Neural cell (in vitro differentiated cells): ENCODE measurements at regions not wholly inside any gene's neighbourhood (a gene's known extent, or its start where the extent isn't known, plus 50 kb on each side); places are given as distances from the start of the nearest gene placed in this dataset.

Experiments used
- H2AFZ ChIP-seq: fragments of 200-600, 300-800 bp; sonication (generic), shearing (Covaris generic); 2 replicates; pipeline ENCODE4 v1.6.0; 2014; ENCODE audit warnings: low read depth, mild to moderate bottlenecking, antibody characterized with exemption, low read length, moderate library complexity
- H3F3A ChIP-seq: fragments of 200-600 bp; shearing (Covaris generic); 2 replicates; pipeline ENCODE4 v1.6.1; 2016; ENCODE audit warnings: mild to moderate bottlenecking, moderate library complexity, mixed read lengths, antibody characterized with exemption, low read length; ENCODE audit not compliant: insufficient read depth, poor library complexity, severe bottlenecking
- H3K27ac ChIP-seq: fragments of 200-600, 300-800 bp; sonication (generic), shearing (Covaris generic); 2 replicates; pipeline ENCODE4 v1.5.1; 2014; ENCODE audit warnings: mild to moderate bottlenecking, low read length, moderate library complexity
- H3K27me3 ChIP-seq: fragments of 300-800, 200-600 bp; sonication (generic), shearing (Covaris generic); 2 replicates; pipeline ENCODE4 v1.6.0; 2014; ENCODE audit warnings: mild to moderate bottlenecking, low read depth, low read length, moderate library complexity; ENCODE audit not compliant: insufficient read depth
- H3K36me3 ChIP-seq: fragments of 300-800, 200-600 bp; sonication (generic), shearing (Covaris generic); 2 replicates; pipeline ENCODE4 v1.5.1; 2014; ENCODE audit warnings: mild to moderate bottlenecking, antibody characterized with exemption, low read length, moderate library complexity; ENCODE audit not compliant: insufficient read depth
- H3K4me2 ChIP-seq: fragments of 300-800, 200-600 bp; sonication (generic), shearing (Covaris generic); 2 replicates; pipeline ENCODE4 v1.6.0; 2014; ENCODE audit warnings: mild to moderate bottlenecking, low read length
- H3K4me3 ChIP-seq: fragments of 300-800, 200-600 bp; sonication (generic), shearing (Covaris generic); 2 replicates; pipeline ENCODE4 v1.5.1; 2014; ENCODE audit warnings: mild to moderate bottlenecking, low read length, moderate library complexity
- H3K79me2 ChIP-seq: fragments of 200-600 bp; shearing (Covaris generic); replicated peaks from 2 replicates; pipeline ENCODE4 v1.6.0; 2014; ENCODE audit warnings: mild to moderate bottlenecking, low read length, moderate library complexity; ENCODE audit not compliant: insufficient read depth
- H3K9ac ChIP-seq: fragments of 300-800, 200-600 bp; sonication (generic), shearing (Covaris generic); 2 replicates; pipeline ENCODE4 v1.6.1; 2016; ENCODE audit warnings: mild to moderate bottlenecking, low read length, mixed read lengths
- H3K9me2 ChIP-seq: fragments of 200-600 bp; shearing (Covaris generic); 2 replicates; pipeline ENCODE4 v1.6.1; 2016; ENCODE audit warnings: mild to moderate bottlenecking, low read length, mixed read lengths; ENCODE audit not compliant: insufficient read depth
- H3K9me3 ChIP-seq: fragments of 200-600, 300-800 bp; sonication (generic), shearing (Covaris generic); 2 replicates; pipeline ENCODE4 v1.6.1; 2016; ENCODE audit warnings: mild to moderate bottlenecking, mixed run types, low read length, moderate library complexity, mixed read lengths
- H4K20me1 ChIP-seq: fragments of 200-600 bp; shearing (Covaris generic); 2 replicates; pipeline ENCODE4 v1.6.1; 2016; ENCODE audit warnings: mild to moderate bottlenecking, mixed run types; ENCODE audit not compliant: insufficient read depth
- CTCF ChIP-seq: fragments of 450-650 bp; IDR thresholded peaks from 2 replicates; pipeline ENCODE4 v1.5.1; 2014; ENCODE audit warnings: antibody characterized with exemption, mild to moderate bottlenecking, moderate library complexity; ENCODE audit not compliant: poor library complexity, severe bottlenecking
- EP300 ChIP-seq: fragments of 450-650 bp; conservative IDR thresholded peaks from 2 replicates; pipeline ENCODE4 v1.6.1; 2014; ENCODE audit warnings: antibody characterized with exemption, mild to moderate bottlenecking, moderate library complexity; ENCODE audit not compliant: poor library complexity, severe bottlenecking
- EZH2 ChIP-seq: fragments of 200-600, 300-800 bp; shearing (Covaris generic), sonication (generic); IDR thresholded peaks from 2 replicates; pipeline ENCODE4 v1.6.1; 2014; ENCODE audit warnings: antibody characterized with exemption, low read length, borderline replicate concordance, mild to moderate bottlenecking; ENCODE audit not compliant: insufficient read depth, poor library complexity, severe bottlenecking
- MXI1 ChIP-seq: fragments of 450-650 bp; conservative IDR thresholded peaks from 2 replicates; pipeline ENCODE4 v1.6.1; 2014; ENCODE audit warnings: antibody characterized with exemption, mild to moderate bottlenecking; ENCODE audit not compliant: poor library complexity, severe bottlenecking
- POLR2AphosphoS5 ChIP-seq: IDR thresholded peaks from 2 replicates; pipeline ENCODE4 v1.6.1; 2012
- RAD21 ChIP-seq: fragments of 450-650 bp; conservative IDR thresholded peaks from 2 replicates; pipeline ENCODE4 v1.6.1; 2014; ENCODE audit warnings: antibody characterized with exemption, mild to moderate bottlenecking, moderate library complexity
- SMC3 ChIP-seq: fragments of 450-650 bp; conservative IDR thresholded peaks from 2 replicates; pipeline ENCODE4 v1.6.1; 2014; ENCODE audit warnings: antibody characterized with exemption, mild to moderate bottlenecking, moderate library complexity; ENCODE audit not compliant: poor library complexity
- TAF1 ChIP-seq: IDR thresholded peaks from 2 replicates; pipeline ENCODE4 v1.6.1; 2012; ENCODE audit warnings: low read depth
- TF ChIP-seq, protein P1 (sequence below): IDR thresholded peaks from 2 replicates; pipeline ENCODE4 v1.6.1; 2012; ENCODE audit warnings: borderline replicate concordance

DNA sequence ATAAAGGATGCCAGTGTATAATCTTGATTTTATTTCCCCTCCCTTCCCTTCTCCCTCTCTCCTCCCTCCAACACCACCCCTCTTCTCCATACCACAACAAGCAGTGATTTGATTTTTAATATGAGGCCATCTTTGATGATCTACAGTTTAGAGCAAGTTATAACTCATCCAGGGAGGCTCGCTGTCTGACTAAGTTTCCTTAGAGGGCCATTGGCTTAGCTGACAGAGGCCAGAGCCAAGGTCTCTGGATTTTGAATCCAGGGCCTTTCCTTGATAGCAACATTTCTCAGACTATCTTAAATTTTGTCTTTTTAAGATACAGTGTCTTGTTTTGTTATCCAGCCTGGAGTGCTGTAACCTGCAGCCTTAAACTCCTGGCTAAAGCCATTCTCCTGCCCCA lies 431.0 kb upstream of the USP24 start:
- H3K27ac ChIP-seq: no peak overlapping the region
- no peaks in the 10 kb centered on the region for H3F3A ChIP-seq
- H3K4me3 ChIP-seq: no peak overlapping the region
- no peak overlapping the region for H2AFZ ChIP-seq
- no peaks in the 10 kb centered on the region for H3K9me2 ChIP-seq
- no peak for TF ChIP-seq POLR2AphosphoS5
- no peak overlapping the region for H3K4me2 ChIP-seq
- no peaks in the 10 kb centered on the region for H3K36me3 ChIP-seq
- H3K79me2 ChIP-seq: no peaks in the 10 kb centered on the region
- H4K20me1 ChIP-seq: no peaks in the 10 kb centered on the region
- H3K9ac ChIP-seq: no peak overlapping the region
- H3K9me3 ChIP-seq: no peaks in the 10 kb centered on the region
- H3K27me3 ChIP-seq: no peaks in the 10 kb centered on the region

GRCh38 chr1:55645270-55645669 lies 430.1 kb upstream of the USP24 start:
- no peaks in the 10 kb centered on the region for H3K9me2 ChIP-seq
- H3F3A ChIP-seq: no peaks in the 10 kb centered on the region
- H3K36me3 ChIP-seq: no peaks in the 10 kb centered on the region
- H3K27me3 ChIP-seq: no peaks in the 10 kb centered on the region
- H3K4me3 ChIP-seq: no peak overlapping the region
- TF ChIP-seq TAF1: no peak
- no peak for TF ChIP-seq EP300
- no peak for TF ChIP-seq RAD21
- no peak for TF ChIP-seq MXI1
- no peak for TF ChIP-seq POLR2AphosphoS5
- TF ChIP-seq EZH2: no peak
- TF ChIP-seq, protein P1, sequence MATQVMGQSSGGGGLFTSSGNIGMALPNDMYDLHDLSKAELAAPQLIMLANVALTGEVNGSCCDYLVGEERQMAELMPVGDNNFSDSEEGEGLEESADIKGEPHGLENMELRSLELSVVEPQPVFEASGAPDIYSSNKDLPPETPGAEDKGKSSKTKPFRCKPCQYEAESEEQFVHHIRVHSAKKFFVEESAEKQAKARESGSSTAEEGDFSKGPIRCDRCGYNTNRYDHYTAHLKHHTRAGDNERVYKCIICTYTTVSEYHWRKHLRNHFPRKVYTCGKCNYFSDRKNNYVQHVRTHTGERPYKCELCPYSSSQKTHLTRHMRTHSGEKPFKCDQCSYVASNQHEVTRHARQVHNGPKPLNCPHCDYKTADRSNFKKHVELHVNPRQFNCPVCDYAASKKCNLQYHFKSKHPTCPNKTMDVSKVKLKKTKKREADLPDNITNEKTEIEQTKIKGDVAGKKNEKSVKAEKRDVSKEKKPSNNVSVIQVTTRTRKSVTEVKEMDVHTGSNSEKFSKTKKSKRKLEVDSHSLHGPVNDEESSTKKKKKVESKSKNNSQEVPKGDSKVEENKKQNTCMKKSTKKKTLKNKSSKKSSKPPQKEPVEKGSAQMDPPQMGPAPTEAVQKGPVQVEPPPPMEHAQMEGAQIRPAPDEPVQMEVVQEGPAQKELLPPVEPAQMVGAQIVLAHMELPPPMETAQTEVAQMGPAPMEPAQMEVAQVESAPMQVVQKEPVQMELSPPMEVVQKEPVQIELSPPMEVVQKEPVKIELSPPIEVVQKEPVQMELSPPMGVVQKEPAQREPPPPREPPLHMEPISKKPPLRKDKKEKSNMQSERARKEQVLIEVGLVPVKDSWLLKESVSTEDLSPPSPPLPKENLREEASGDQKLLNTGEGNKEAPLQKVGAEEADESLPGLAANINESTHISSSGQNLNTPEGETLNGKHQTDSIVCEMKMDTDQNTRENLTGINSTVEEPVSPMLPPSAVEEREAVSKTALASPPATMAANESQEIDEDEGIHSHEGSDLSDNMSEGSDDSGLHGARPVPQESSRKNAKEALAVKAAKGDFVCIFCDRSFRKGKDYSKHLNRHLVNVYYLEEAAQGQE: no peak
- no peak for TF ChIP-seq CTCF
- no peak for TF ChIP-seq SMC3
- no peak overlapping the region for H3K27ac ChIP-seq
- H3K9me3 ChIP-seq: no peaks in the 10 kb centered on the region
- H3K9ac ChIP-seq: no peak overlapping the region
- no peak overlapping the region for H2AFZ ChIP-seq
- H3K4me2 ChIP-seq: no peak overlapping the region
- no peaks in the 10 kb centered on the region for H4K20me1 ChIP-seq
- no peaks in the 10 kb centered on the region for H3K79me2 ChIP-seq

DNA sequence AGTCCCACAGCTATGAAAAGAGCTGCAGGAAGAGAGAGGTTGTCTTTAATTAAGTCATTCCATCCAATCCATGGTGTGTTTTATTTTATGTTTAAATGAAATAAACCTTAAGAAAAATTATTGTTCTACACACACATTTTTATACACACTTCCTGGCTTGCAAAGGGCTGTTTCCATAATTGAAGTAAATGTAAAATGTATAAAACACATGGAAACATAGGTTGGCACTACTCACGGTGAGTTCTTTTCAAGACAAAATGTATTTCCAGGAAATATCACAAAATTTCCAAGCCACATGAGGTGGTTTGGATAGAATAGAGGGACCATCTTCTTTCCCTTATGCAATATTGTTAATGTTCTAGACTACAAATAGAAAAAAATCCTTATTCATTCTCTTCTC lies 426.8 kb upstream of the USP24 start:
- H3K9ac ChIP-seq: no peak overlapping the region
- H4K20me1 ChIP-seq: no peaks in the 10 kb centered on the region
- no peak overlapping the region for H3K4me2 ChIP-seq
- no peak overlapping the region for H2AFZ ChIP-seq
- no peaks in the 10 kb centered on the region for H3K36me3 ChIP-seq
- H3K9me2 ChIP-seq: no peaks in the 10 kb centered on the region
- TF ChIP-seq POLR2AphosphoS5 (no peak), TAF1 (no peak), RAD21 (no peak), CTCF (no peak), EP300 (no peak), MXI1 (no peak), SMC3 (no peak), EZH2 (no peak)
- TF ChIP-seq, protein P1: no peak
- no peaks in the 10 kb centered on the region for H3K9me3 ChIP-seq
- H3K27me3 ChIP-seq: no peaks in the 10 kb centered on the region
- no peak overlapping the region for H3K27ac ChIP-seq
- no peaks in the 10 kb centered on the region for H3K79me2 ChIP-seq
- no peak overlapping the region for H3K4me3 ChIP-seq
- no peaks in the 10 kb centered on the region for H3F3A ChIP-seq
